ENCODE measurements at regions not wholly inside any gene's neighbourhood (a gene's known extent, or its start where the extent isn't known, plus 50 kb on each side); places are given as distances from the start of the nearest gene placed in this dataset.

DNA sequence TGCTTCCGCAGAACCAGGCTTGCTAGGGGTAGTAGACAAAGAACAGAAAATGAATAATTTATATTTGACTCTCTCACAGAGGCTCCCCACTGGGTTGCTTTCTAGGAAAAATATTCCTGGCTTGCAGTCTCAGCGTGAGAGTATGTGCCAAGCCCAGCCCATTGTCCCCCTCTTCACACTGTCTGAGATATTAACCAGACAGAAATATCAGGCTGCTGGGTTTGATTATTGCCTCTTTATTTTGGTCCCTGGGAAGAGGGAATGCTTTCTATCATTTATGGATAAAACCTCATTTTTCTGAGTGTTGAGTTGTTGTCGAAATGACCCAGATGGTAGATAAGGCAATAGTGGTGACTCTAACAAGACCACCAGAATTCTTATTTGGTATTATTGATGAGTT lies 367.9 kb downstream of the METTL15 start:
- Histone ChIP-seq H3K4me1 (ENCODE audit: control insufficient read depth, insufficient read depth, low read length) (peaks cover 6% of the 10 kb centered on the region; the same call in 1 of the 2 replicates), H3K27ac (ENCODE audit: low read depth, low read length) (no peak overlapping the region), H3K9ac (ENCODE audit: low read depth, low read length) (no peak overlapping the region), H3K4me3 (ENCODE audit: low read depth, low read length) (no peak overlapping the region), H3K9me3 (ENCODE audit: control insufficient read depth, insufficient read depth, low read length) (no peaks in the 10 kb centered on the region), H3K36me3 (ENCODE audit: control insufficient read depth, insufficient read depth, low read length) (no peaks in the 10 kb centered on the region), H3K27me3 (ENCODE audit: control insufficient read depth, insufficient read depth, low read length) (no peaks in the 10 kb centered on the region)

DNA sequence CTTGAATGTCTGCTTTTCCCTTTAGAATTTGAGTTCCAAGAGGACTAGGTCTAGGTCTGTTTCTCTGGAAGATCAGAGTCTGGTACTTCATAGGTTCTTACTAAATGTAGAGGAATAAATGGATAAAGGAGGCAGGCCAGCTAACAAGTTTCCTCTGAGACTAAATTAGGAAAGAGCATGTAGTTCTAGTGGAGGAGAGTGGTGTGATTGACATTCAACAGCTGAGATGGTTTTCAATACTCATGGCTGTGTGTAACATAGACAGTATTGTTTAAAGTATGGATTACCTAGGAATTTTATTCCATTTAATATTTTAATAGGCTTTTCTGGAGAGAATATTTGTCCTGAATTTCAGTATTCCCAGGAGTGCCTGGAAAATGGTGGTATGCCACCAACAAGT lies 364.7 kb downstream of the METTL15 start:
- no peaks in the 10 kb centered on the region for H3K27me3 ChIP-seq (ENCODE audit: control insufficient read depth, insufficient read depth, low read length)
- no peak overlapping the region for H3K9ac ChIP-seq (ENCODE audit: low read depth, low read length)
- H3K36me3 ChIP-seq (ENCODE audit: control insufficient read depth, insufficient read depth, low read length), result no peaks in the 10 kb centered on the region
- no peak overlapping the region for H3K4me3 ChIP-seq (ENCODE audit: low read depth, low read length)
- no peaks in the 10 kb centered on the region for H3K9me3 ChIP-seq (ENCODE audit: control insufficient read depth, insufficient read depth, low read length)
- no peak overlapping the region for H3K27ac ChIP-seq (ENCODE audit: low read depth, low read length)
- H3K4me1 ChIP-seq (ENCODE audit: control insufficient read depth, insufficient read depth, low read length), result peaks cover 6% of the 10 kb centered on the region; the same call in 1 of the 2 replicates

DNA sequence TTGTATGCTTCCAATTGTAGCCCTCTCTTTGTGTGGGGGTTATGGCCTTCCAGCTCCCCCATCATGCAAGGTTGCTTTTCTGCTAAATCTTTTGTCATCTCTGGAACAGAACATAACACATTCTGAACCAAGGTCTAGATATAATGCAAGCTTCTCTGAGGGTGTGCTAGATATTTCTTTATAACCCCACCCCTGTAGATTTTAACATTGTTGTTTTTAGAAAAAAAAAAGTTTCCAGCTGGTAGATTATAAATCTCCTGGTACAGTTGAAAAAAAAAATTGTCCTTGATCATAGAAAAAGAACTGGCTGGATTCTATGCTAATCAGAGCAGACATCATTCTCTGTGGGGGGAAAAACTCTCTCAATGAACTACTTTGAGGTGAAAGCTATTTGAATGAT lies 363.3 kb downstream of the METTL15 start:
- H3K4me3 ChIP-seq (ENCODE audit: low read depth, low read length), result no peak overlapping the region
- H3K27me3 ChIP-seq (ENCODE audit: control insufficient read depth, insufficient read depth, low read length), result no peaks in the 10 kb centered on the region
- H3K9me3 ChIP-seq (ENCODE audit: control insufficient read depth, insufficient read depth, low read length), result no peaks in the 10 kb centered on the region
- peaks cover 6% of the 10 kb centered on the region; the same call in 1 of the 2 replicates for H3K4me1 ChIP-seq (ENCODE audit: control insufficient read depth, insufficient read depth, low read length)
- H3K9ac ChIP-seq (ENCODE audit: low read depth, low read length), result no peak overlapping the region
- H3K36me3 ChIP-seq (ENCODE audit: control insufficient read depth, insufficient read depth, low read length), result no peaks in the 10 kb centered on the region
- no peak overlapping the region for H3K27ac ChIP-seq (ENCODE audit: low read depth, low read length)

DNA sequence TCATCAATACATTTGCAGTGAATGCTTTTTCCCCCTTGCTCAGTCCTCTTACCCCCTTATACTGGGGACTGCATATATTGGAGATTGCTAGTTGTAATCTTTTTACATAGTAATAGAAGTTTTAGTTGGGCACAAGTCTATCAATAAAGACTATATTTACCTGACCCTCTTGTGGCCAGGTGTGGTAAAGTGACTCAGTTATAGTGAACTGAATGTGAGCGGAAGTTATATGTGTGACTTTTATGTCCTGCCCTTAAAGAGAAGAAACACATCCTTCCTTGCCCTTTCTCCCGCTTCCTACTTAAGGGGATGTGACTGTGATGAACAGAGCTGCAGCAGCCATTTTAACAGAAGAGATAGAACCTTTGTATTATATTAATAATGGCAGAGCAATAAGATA lies 362.0 kb downstream of the METTL15 start:
- no peak overlapping the region for H3K27ac ChIP-seq (ENCODE audit: low read depth, low read length)
- no peaks in the 10 kb centered on the region; the same call in 1 of the 2 replicates for H3K4me1 ChIP-seq (ENCODE audit: control insufficient read depth, insufficient read depth, low read length)
- H3K9ac ChIP-seq (ENCODE audit: low read depth, low read length), result no peak overlapping the region
- H3K27me3 ChIP-seq (ENCODE audit: control insufficient read depth, insufficient read depth, low read length), result no peaks in the 10 kb centered on the region
- H3K36me3 ChIP-seq (ENCODE audit: control insufficient read depth, insufficient read depth, low read length), result no peaks in the 10 kb centered on the region
- no peak overlapping the region for H3K4me3 ChIP-seq (ENCODE audit: low read depth, low read length)
- H3K9me3 ChIP-seq (ENCODE audit: control insufficient read depth, insufficient read depth, low read length), result no peaks in the 10 kb centered on the region

DNA sequence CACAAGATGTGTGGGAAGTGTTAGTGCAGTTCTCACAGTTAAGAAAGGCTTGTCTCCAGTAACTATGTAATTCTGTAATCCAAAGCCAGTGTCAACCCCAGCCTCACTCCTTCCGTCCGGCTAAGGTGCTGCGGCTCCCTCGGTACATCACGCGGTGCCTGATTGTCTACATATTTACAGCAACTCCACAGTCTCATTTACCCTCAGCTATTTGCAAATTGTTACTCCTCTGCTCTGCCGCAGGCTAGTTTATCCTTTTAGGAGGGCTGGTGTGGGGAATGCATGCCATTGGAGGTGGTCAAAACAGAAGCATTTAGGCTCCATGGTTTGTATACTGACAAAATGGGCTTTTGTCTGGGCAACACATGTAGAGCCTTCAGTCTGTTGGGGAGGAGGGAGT lies 358.3 kb downstream of the METTL15 start:
- Histone ChIP-seq H3K27ac (ENCODE audit: low read depth, low read length) (no peak overlapping the region), H3K4me3 (ENCODE audit: low read depth, low read length) (no peak overlapping the region), H3K4me1 (ENCODE audit: control insufficient read depth, insufficient read depth, low read length) (no peaks in the 10 kb centered on the region), H3K9me3 (ENCODE audit: control insufficient read depth, insufficient read depth, low read length) (no peaks in the 10 kb centered on the region), H3K9ac (ENCODE audit: low read depth, low read length) (no peak overlapping the region), H3K36me3 (ENCODE audit: control insufficient read depth, insufficient read depth, low read length) (no peaks in the 10 kb centered on the region), H3K27me3 (ENCODE audit: control insufficient read depth, insufficient read depth, low read length) (no peaks in the 10 kb centered on the region)

DNA sequence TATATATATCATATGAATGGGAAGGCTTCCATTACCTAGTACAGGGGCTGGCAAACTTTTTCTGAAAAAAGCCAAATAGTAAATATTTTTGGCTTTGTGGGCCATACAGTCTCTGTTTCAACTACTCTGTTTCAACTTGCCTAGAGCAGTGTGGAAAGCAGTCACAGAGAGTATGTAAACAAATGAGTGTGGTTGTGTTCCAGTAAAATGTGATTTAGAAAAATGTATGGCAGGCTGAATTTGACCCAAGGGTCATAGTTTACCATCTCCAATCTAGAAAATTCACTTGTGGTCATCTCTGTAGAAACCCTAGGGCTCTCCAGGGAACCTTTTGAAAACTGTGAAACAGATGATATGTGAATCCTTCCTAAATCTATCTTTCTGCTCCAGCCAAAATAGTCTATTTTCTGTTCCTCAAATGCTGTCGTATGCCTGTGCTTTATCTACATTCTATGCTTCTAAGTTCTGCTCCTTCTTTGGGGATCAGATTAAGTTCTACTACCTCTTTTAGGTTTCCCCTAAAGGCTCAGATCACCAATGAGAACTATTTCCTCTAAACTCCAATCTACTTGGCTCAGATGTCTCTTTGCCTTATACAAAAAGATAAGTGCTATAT lies 356.2 kb downstream of the METTL15 start:
- Histone ChIP-seq H3K27ac (ENCODE audit: low read depth, low read length) (no peak overlapping the region), H3K4me1 (ENCODE audit: control insufficient read depth, insufficient read depth, low read length) (no peaks in the 10 kb centered on the region), H3K9ac (ENCODE audit: low read depth, low read length) (no peak overlapping the region), H3K9me3 (ENCODE audit: control insufficient read depth, insufficient read depth, low read length) (no peaks in the 10 kb centered on the region), H3K36me3 (ENCODE audit: control insufficient read depth, insufficient read depth, low read length) (no peaks in the 10 kb centered on the region), H3K27me3 (ENCODE audit: control insufficient read depth, insufficient read depth, low read length) (no peaks in the 10 kb centered on the region), H3K4me3 (ENCODE audit: low read depth, low read length) (no peak overlapping the region)

DNA sequence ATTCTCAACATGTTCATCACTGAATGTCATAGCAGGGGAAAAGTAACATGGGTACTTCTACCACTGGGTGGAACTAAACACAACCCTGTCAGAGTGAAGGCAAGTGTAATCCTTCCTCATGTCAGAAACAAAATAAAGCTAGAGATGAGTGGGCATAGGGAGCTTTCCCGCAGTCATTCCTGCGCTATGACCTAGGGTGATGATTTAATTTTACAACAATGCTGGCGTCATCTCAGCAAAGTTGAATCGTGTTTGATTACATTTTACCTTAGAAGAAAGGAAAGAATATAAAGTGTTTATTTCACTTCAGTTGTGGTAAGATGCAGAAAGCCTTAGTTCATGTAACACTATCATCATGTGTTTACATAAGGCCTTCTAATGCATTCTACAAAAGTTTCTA lies 355.6 kb downstream of the METTL15 start:
- H3K4me3 ChIP-seq (ENCODE audit: low read depth, low read length), result no peak overlapping the region
- H3K27ac ChIP-seq (ENCODE audit: low read depth, low read length), result no peak overlapping the region
- no peaks in the 10 kb centered on the region for H3K4me1 ChIP-seq (ENCODE audit: control insufficient read depth, insufficient read depth, low read length)
- H3K36me3 ChIP-seq (ENCODE audit: control insufficient read depth, insufficient read depth, low read length), result no peaks in the 10 kb centered on the region
- no peaks in the 10 kb centered on the region for H3K27me3 ChIP-seq (ENCODE audit: control insufficient read depth, insufficient read depth, low read length)
- H3K9ac ChIP-seq (ENCODE audit: low read depth, low read length), result no peak overlapping the region
- H3K9me3 ChIP-seq (ENCODE audit: control insufficient read depth, insufficient read depth, low read length), result no peaks in the 10 kb centered on the region

DNA sequence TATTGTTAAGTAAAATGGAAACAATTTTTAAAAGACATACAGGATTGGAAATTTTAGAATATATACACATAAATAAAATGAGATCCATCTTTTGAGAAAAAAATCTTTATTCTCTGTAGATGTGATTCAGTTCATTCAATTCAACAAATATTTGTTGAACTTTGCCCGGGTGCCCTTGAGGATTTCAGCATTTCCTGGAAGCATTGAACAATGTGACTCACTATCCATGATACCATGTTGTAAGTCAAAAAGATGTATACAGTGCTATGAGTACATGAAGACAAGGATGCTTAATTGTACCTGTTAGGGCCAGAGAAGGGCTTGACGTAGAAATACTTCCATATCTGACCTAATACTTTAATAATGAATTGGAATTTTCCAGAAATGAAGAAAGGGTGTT lies 353.7 kb downstream of the METTL15 start:
- H3K27ac ChIP-seq (ENCODE audit: low read depth, low read length), result no peak overlapping the region
- H3K27me3 ChIP-seq (ENCODE audit: control insufficient read depth, insufficient read depth, low read length), result no peaks in the 10 kb centered on the region
- H3K4me1 ChIP-seq (ENCODE audit: control insufficient read depth, insufficient read depth, low read length), result no peaks in the 10 kb centered on the region
- no peak overlapping the region for H3K4me3 ChIP-seq (ENCODE audit: low read depth, low read length)
- H3K9me3 ChIP-seq (ENCODE audit: control insufficient read depth, insufficient read depth, low read length), result no peaks in the 10 kb centered on the region
- H3K36me3 ChIP-seq (ENCODE audit: control insufficient read depth, insufficient read depth, low read length), result no peaks in the 10 kb centered on the region
- no peak overlapping the region for H3K9ac ChIP-seq (ENCODE audit: low read depth, low read length)

DNA sequence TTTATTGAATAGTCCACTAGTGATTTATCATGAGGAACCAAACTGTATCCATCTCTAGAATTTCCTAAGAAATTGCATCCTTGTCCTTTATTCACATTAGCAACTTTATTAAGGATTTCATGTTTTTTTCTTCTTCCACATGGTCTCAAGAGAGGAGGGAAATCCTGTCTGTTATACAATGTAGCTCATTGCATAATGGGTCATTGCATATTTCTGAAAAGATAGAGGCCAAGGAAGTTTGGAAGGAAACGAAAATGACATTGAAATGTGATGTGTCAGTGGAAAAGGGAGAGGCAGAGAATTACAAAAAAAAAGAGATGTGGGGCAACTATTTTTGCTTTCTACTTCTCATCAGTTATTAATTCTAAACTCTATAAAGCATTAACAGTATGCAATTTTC lies 353.1 kb downstream of the METTL15 start:
- H3K27ac ChIP-seq (ENCODE audit: low read depth, low read length), result no peak overlapping the region
- no peak overlapping the region for H3K4me3 ChIP-seq (ENCODE audit: low read depth, low read length)
- H3K9me3 ChIP-seq (ENCODE audit: control insufficient read depth, insufficient read depth, low read length), result no peaks in the 10 kb centered on the region
- no peak overlapping the region for H3K9ac ChIP-seq (ENCODE audit: low read depth, low read length)
- no peaks in the 10 kb centered on the region for H3K27me3 ChIP-seq (ENCODE audit: control insufficient read depth, insufficient read depth, low read length)
- H3K36me3 ChIP-seq (ENCODE audit: control insufficient read depth, insufficient read depth, low read length), result no peaks in the 10 kb centered on the region
- H3K4me1 ChIP-seq (ENCODE audit: control insufficient read depth, insufficient read depth, low read length), result no peaks in the 10 kb centered on the region

DNA sequence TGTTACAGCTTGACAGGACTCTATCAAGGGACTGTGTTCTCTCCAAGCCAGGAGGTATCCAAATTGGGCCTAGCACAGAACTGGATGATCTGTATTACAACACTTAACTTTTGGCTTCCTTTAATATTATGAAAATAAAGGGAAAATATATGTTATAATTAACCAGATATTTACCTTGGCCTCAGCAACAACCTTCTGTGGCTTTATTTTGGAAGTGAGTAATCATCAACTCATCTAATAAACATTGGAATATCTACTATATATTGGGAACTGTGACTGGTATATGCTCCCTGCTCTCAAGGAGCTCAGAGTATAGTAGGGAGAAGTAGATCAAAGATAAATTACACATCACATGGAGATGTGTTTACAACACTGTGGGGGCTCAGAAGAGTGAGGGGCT lies 352.2 kb downstream of the METTL15 start:
- Histone ChIP-seq H3K4me1 (ENCODE audit: control insufficient read depth, insufficient read depth, low read length) (no peaks in the 10 kb centered on the region), H3K36me3 (ENCODE audit: control insufficient read depth, insufficient read depth, low read length) (no peaks in the 10 kb centered on the region), H3K4me3 (ENCODE audit: low read depth, low read length) (no peak overlapping the region), H3K27me3 (ENCODE audit: control insufficient read depth, insufficient read depth, low read length) (no peaks in the 10 kb centered on the region), H3K9me3 (ENCODE audit: control insufficient read depth, insufficient read depth, low read length) (no peaks in the 10 kb centered on the region), H3K27ac (ENCODE audit: low read depth, low read length) (no peak overlapping the region), H3K9ac (ENCODE audit: low read depth, low read length) (no peak overlapping the region)

DNA sequence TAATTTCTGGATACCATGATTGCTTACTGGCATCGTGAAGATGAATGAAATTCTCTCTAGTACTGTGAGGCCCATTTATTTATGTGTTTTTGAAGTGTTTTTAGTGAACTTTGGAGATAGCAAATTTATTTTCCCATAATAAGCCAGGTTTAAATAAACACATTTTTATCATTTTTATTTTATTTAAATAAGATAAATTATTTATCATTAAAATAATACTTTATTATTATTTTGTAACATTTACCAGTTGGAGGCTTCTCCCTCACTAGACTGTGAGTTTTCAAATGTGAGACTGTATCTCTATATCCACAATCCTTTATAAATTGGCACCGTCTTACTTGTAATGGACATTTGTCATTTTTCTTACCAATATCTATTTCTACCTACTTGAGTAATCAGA lies 351.7 kb downstream of the METTL15 start:
- H3K36me3 ChIP-seq (ENCODE audit: control insufficient read depth, insufficient read depth, low read length), result no peaks in the 10 kb centered on the region
- H3K27ac ChIP-seq (ENCODE audit: low read depth, low read length), result no peak overlapping the region
- H3K9ac ChIP-seq (ENCODE audit: low read depth, low read length), result no peak overlapping the region
- no peaks in the 10 kb centered on the region for H3K4me1 ChIP-seq (ENCODE audit: control insufficient read depth, insufficient read depth, low read length)
- no peak overlapping the region for H3K4me3 ChIP-seq (ENCODE audit: low read depth, low read length)
- no peaks in the 10 kb centered on the region for H3K27me3 ChIP-seq (ENCODE audit: control insufficient read depth, insufficient read depth, low read length)
- H3K9me3 ChIP-seq (ENCODE audit: control insufficient read depth, insufficient read depth, low read length), result no peaks in the 10 kb centered on the region
